Embryonic facial prominence (tissue), 1 donor: ENCODE measurements at regions not wholly inside any gene's neighbourhood (a gene's known extent, or its start where the extent isn't known, plus 50 kb on each side); places are given as distances from the start of the nearest gene placed in this dataset.
"Not testable (repeated sequence)": the region's sequence is repeated elsewhere in the genome, so short reads cannot be mapped to it uniquely, and the experiment has no call there.

Experiments
- DNase-seq: peaks from one replicate; pipeline ENCODE4 v3.0.0-alpha.2; 2016; ENCODE audit errors: extremely low spot score

DNA sequence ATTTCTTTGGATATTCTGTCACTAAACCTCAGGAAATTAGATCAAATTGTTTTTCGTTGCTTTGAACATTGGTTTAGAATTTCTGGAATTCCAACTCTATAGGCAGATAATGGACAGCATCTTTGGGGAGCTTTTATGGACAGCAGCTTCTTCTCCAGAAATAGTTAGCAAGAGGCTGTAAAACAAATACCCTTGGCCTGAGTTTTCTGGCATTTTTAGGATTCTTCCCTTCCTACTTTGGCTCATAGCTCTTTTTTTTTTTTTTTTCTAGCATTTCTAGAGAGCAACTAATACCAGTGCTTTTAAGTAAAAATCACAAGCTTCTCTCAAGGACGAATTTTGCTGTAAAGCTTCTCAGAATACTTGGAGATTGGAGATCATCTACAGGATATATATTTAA, 169.8 kb upstream of the SPRY2 start:
- no peak for DNase-seq

DNA sequence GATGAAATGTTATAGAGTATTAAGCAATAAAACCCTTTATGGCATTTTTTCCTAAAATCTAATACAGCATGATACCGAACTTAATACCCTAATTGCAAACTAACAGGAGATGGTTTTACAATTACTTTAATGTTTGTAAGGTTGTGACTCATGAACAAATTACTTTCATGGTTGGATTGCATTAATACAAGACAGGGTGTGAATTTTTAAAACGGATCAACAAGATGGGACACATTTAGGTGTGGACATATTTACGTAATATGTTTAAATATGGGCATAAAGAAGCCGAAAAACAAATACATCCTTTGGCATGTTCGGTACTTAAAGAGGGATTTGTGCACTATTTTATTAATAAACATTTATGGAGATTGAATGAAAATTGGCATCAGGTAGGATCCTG, 168.3 kb upstream of the SPRY2 start:
- DNase-seq = no peak

DNA sequence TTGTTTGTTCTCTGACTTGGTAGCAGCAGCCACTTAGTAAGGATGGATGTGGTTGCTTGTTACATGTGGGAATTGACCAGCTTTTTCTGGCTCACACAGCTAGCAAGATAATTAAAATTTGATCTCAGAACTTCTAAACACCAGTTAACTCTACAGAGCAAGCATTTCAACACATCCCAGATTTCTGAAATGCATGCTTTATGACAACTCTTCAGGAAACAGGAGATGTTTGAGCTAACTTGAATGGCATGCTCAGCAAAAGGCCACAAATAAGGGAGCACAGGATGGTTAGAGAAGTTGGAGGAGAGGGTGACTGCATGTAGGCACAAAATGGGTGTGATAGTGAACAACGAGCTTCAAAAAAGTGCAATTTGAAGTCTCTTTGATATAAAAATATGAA, 167.1 kb upstream of the SPRY2 start:
- no peak for DNase-seq

DNA sequence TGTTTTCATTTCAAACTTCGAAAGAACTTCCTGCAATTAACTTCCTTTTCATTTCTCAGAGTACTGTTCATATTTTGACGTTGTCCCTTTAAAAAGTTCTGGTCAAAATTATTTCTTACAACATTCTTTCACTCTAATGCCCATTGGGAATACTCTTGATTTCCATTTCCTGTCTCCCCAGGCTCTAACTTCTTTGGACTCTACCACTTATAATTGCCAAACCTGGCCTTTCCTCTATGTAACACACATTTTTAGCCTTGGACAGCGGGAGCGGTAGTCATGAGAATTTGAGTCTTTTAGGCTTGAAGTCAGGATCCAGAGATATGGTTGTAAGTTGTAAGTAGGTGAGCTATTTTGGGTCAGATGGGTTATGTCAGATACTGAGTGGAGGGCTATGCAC, 163.5 kb upstream of the SPRY2 start:
- DNase-seq = no peak

DNA sequence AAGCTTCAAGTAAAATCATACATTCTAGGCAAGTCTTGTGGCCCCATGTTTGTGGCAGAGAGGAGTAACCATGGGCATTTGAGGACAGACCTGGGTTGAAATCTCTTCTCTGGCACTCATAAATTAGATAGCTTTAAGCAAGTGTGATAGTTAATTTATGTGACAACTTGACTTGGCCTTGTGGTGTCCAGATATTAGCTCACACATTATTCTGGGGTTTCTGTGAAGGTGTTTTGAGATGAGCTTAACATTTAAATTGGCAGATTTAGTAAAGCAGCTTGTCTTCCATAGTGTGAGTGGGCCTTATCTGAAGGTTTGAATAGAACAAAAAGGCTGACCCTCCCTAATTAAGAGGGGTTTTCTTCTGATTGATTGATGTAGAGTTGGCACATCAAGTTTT, 161.4 kb upstream of the SPRY2 start:
- DNase-seq = no peak

DNA sequence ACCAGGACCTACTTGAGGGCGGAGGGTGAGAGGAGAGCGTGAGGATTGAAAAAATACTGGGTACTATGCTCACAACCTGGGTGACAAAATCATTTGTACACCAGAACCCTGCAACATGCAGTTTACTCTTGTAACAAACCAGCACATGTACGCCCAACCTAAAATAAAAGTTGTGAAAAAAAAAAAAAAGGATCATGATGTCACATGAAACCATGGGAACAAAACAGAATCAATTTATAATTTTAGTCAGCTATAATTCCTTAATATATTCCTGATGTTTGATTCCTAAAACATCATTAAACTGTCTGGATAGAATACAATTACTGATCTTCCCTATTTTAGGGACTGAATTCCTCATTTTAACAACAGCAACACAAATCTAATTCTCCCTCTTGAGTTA, 160.6 kb upstream of the SPRY2 start:
- DNase-seq = no peak

DNA sequence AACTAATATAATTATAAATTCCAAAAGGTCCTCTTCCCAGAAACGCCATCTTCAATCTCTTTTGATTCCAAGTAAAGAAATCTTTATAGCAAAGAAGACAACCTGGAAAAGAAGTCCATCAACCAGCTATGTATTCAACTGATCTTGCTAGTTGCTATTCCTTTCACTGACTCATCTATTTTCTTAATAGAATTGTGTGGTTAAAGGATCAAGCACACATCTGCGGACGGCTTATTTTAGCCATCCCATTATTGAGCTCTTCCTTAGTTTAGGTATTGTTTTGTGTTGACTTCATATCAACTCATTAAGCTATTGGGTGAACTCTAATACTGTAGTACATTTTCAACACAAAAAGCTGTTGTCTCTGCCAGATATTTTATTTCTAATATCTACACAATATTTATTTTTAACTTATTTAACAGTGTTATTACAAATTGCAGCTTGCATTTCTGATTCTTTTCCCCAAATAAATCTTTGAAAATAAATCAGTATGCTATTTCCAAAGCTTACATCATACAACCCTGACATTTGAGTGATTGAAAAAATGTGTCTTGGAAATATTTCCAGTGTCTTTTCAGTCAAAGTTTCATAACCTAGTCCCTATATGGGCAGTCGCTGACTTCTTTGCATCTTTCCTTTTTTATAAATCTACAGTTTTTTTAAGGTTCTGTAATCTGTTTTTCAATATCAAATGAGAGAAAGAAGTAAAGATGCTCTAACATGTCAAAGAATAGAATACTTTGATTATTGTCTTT, 158.8 kb upstream of the SPRY2 start:
- no peak for DNase-seq

DNA sequence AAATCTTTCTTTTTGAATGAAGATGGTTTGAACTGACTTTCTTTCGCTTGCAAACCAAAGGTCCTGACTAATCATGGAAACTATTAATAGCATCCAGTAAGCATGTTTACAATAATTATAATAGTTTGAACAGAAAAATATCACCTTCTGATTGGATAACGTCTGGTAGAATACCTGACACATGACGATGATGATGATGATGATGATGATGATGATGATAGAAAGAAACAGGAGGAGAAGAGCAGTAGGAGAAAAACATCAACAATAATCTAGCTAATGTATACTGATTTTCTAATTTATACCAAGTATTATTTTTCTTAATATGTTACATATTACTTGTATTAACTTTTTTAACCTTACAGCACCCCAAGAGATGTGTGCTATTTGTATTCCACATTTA, 157.5 kb upstream of the SPRY2 start:
- no peak for DNase-seq

DNA sequence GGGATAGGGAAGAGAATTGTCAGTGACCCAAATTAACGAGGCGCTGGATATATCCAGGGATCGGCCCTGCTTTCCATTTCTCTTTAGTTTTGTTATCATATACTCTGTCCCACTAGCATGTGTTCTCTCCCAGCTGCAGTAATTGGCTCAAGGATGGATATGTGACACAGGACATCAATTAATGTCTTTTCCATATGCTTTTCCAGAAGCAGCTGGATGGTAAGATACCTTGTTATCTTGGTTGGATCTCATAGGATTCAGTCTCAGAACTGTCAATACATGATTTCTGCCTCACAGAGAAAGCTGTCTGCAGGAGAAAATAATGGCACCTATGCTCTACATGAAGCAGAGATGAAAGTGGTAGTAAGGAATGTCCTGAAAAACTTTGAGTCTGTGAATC, 157.1 kb upstream of the SPRY2 start:
- DNase-seq = no peak

DNA sequence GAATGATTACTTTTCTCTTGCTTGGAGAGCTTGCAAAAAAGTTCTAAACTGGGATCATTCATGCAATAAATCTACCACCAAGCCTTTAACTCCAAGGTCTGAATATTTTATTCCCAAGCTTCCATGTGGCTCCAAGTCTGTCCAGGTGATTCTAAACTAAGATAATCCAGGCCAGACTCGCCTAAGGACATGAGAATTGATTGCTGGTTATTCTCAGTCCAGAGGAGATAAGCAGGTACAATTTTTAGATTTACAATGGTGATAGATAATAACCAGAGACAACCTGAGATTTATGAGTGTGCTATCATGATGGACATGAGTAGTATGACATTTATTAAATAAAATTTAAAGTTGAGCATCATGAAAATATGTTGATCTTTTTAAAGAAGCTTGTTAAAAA, 156.5 kb upstream of the SPRY2 start:
- DNase-seq = no peak

DNA sequence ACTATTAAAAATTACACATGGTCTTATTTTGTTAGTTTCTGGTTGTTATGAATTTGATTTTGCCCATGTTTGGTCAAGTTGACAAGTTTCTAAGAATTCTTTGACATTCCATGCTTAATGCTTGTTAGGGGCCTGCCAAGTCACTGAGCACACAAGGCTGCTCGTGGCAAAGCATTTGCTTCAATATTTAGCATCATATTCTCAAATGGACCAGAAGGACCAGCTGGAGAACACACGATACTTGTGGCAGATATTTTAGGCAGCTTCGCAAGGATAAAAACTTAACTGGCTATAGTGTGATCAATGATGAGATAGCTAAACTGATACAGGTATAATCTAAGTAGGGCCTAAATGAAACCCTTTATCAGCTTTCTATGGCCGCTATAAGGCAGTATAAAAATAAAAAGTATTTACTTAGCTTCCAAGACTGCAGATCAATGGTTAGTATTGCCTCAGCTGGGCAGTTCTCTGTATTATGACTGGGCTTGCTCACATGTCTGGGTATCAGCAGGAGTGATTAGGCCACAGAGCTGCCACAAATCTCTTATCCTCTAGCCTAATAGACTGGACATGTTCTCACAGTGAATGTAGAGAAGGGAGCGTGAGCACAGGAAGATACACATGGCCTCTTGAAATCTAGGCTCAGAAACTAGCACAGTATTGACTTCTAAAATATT, 155.9 kb upstream of the SPRY2 start:
- DNase-seq = no peak

DNA sequence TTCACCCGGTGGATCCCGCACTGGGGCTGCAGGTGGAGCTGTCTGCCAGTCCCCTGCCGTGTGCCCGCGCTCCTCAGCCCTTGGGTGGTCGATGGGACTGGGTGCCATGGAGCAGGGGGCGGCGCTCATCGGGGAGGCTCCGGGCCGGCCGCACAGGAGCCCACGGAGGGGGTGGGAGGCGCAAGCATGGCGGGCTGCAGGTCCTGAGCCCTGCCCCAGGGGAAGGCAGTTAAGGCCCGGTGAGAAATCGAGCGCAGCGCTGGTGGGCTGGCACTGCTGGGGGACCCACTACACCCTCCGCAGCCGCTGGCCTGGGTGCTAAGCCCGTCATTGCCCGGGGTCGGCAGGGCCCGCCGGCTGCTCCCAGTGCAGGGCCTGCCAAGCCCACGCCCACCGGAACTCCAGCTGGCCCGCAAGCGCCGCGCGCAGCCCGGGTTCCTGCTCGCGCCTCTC, 149.6 kb upstream of the SPRY2 start:
- not testable (repeated sequence) for DNase-seq

DNA sequence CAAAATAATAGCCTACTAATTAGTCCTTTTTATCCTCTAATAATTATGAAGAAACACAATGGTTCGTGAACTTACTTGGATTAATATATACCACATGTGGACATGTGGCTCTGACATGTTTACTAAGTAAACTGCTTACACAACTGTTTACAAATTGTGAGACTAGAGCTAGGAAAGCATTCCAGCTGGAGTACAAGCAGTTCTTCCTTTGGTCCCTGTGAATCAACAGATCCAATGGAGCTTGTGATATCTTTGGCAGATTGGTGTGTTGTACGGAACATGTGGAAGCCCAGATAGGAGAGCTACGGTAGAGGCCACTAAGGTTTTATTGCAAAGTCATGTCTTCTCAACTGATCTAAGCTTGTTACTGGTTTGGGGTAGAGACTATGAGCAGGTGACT, 145.5 kb upstream of the SPRY2 start:
- DNase-seq = no peak

DNA sequence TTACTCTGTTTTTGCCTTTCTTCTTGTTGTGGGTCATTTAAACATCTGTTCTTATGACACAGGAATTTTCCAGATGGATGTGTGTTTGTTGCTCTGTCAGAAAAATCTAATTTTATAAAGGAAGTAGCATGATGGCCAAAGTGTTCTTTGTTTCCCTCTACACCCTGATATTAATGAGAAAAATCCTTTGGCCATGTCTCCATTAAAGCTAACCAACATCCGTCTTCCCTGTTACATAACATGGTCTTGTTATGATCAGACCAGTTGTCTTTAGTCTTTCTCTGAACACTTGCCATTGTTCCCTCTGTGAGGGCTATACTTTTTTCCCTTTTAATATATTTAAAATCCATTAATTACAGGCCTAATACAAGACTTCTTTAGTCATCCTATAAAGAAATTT, 142.2 kb upstream of the SPRY2 start:
- DNase-seq = no peak

DNA sequence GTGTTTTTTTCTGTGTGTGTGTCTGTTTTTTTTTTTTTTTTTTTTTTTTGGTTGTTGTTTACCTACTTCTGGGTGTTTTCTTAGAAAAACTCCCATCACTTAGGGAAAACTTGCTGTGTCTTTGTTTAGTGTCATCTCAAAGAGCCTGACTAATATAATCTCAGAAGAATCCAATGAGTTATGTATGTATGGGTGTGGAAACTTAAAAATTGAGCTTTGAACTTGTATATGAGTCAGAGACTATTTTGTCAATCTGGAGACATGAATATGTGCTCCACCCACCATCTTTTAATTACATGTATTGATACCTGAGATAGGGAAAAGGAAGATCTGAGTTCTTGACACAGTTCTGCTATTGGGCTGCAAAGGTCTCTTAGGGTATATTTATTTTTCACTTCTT, 140.7 kb upstream of the SPRY2 start:
- no peak for DNase-seq

DNA sequence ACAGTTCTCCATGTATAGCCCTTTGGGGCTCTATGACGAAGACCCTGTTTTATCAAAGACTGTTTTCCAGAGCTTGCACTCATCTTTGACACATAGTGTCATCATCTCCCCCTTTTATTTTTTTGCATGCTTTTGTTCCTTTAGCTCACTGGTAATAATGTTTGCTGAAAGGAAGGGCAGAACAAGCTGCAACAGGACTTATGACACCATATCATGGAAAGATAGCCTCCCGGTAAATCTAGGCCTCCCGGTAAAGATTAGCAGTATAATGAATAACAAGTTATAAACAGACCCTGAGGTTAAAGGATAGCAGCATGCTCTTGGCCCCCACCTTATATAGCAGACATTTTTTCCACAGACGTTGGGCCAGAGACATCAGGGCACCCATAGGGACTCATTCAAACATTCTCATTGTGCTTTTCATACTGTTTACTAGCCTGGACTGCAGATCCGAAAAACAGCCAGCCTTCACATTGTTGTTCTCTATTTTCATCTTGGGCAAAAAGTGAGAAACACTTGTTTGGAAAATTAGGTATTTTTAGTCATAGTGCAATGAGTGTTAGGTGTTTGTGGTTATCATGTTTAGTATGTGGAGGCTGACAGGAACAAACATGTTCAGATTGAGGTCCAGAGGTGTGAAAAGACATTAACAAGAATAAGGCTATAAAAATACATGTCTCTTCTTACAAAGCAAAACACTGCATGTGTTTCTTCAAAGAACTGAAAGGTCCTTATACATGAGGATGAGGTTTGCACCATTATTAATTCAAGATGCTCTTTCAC, 136.9 kb upstream of the SPRY2 start:
- no peak for DNase-seq

DNA sequence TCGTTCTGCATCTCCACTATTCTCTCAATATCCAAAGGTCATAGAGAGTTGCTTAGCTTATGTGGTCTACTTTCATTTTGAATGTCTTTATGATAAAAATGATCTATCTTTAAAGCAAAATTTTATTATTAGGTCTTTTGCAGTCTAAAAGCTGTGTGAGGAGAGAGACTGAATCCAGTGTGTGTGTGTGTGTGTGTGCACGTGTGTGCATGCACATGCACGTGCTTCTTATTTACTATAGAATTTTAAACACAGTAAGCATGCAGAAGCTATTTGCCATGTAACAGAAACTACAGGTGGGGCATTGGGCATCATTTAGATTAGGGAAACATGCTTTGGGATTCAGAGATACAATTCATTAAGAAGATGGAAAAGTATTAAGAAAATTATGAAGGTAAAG, 136.0 kb upstream of the SPRY2 start:
- DNase-seq = no peak

DNA sequence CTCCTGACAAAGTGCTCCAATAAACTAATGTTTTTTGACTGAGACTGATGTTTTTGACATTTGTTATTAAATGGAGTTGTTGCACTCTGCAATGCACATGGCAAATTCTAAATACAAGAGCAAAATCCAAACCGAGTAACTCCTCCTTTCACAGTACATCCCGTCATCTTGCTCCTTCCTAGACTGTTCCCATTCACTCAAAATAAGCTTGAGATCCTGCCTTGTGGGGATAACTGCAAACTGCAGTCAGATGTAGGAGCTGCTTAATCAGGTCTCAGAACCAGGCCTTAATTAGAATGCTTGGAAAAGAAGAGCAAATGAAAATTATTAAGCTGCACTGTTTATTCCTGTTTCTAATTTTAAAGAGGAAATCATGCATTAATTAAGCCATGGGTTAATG, 134.8 kb upstream of the SPRY2 start:
- no peak for DNase-seq

DNA sequence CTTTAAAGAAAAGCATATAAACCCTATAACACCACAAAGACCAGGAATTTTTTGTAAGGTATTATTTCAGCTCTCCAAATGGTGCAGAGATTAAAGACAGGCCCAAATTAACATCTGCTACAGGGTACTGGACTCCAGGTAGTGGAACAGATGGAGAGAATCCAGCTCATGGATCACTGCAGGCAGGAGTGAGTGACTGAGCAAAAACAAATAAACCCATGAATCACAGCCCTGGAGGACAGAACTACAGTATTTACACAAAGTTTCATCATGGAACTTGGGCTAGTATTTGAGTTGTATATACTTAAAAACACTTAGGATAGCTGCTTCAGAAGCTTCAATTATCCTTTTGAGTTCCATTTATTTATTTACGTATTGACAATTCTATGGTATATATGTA, 132.8 kb upstream of the SPRY2 start:
- no peak for DNase-seq

DNA sequence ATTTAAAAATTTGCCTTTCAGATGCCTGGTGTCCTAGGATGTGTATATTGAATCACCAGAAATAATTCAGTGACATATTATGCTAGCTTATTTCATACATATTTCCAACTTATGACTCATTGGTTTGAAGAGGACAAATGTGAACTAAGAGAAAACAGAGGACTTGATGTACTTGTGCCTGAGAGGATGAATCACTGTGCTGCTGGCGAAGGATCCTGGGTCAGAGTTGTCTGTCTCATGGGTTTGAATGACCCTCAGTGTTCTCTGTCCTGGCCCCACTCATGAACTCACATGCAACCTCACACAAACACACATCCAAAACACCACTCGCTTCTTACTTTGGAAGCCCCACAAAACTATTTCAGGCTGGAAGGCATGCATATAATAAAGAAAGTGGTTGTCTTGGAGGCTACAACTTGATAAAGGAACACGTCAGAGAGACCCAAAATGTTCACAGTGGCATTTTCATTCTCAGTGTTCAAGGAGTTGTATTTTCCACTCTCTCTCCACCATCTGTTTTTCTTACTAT, 129.0 kb upstream of the SPRY2 start:
- DNase-seq = no peak

DNA sequence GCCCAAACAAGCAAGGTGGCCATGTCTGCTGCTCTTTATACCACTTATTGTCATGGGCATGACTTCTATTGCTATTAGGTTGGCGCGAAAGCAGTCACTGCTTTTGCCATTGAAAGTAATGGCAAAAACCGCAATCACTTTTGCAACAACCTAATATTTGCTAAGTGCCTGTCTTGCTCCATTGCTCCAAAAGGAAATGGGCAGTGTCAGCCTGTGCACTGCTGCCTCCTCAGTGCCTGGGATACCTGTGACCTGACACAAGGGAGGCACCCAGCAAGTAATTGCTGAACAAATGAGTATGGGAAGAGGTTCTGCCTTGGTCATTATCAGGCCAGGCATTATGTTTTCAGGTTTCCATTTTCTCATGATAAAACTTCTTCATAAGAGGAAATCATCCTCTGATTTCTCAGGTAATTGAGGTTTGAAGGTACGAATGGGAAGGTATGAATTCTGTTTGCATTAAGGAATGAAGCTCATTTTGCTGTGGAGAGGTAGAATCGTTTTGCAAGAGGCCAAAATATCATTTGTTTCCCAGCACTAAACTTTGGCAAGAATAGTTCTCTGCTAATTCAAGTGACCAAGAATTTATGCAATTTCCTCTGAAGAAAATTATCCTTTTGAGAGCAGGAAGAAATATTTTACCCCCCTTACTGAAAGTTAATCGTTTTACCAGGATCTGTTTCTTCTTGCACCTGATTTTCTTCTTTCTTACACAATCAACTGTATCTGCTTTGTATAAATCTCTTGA, 128.4 kb upstream of the SPRY2 start:
- no peak for DNase-seq

DNA sequence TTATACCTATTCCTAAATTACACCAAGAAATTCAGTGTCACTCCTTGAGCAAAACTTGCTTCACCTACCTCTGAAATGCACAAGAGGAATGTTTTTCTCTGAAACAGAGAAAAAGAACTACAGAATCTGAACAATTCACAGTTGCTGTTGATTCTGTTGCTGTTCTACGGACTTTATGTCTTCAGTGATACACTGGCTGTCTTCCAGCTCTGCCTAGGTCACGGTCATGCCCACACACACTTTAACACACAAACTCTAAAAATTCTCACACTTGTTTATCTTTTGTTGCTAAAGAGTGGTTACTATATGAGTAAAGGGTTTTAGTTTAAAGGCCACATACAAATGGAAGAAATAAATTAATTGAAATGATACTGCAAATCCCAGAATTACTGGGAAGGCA, 124.4 kb upstream of the SPRY2 start:
- DNase-seq = no peak
